Neural crest cell (in vitro differentiated cells): ENCODE measurements at regions not wholly inside any gene's neighbourhood (a gene's known extent, or its start where the extent isn't known, plus 50 kb on each side); places are given as distances from the start of the nearest gene placed in this dataset.

Source experiments
- DNase-seq: peaks from one replicate; pipeline ENCODE4 v3.0.0; 2021; ENCODE audit warnings: low read depth, mixed read lengths, low spot score
- H3K27ac Mint-ChIP-seq: one replicate; pipeline ENCODE4 v1.8.0; 2021; ENCODE audit warnings: mild to moderate bottlenecking, mixed read lengths; ENCODE audit not compliant: unreplicated experiment
- H3K27me3 Mint-ChIP-seq: 2 replicates; pipeline ENCODE4 v1.8.0; 2021; ENCODE audit warnings: low read depth, mild to moderate bottlenecking, mixed read lengths
- H3K36me3 Mint-ChIP-seq: 2 replicates; pipeline ENCODE4 v1.8.0; 2021; ENCODE audit warnings: low read depth, mild to moderate bottlenecking, mixed read lengths
- H3K4me1 Mint-ChIP-seq: 2 replicates; pipeline ENCODE4 v1.8.0; 2021; ENCODE audit warnings: mixed read lengths
- H3K4me3 Mint-ChIP-seq: one replicate; pipeline ENCODE4 v1.8.0; 2021; ENCODE audit warnings: mild to moderate bottlenecking, mixed read lengths
- H3K9me3 Mint-ChIP-seq: 2 replicates; pipeline ENCODE4 v1.8.0; 2021; ENCODE audit warnings: mixed read lengths
- TF ChIP-seq, protein P1 (sequence below): fragments of 200-600 bp; sonication (generic); conservative IDR thresholded peaks from 2 replicates; pipeline ENCODE4 v1.5.0; 2021; ENCODE audit warnings: antibody characterized with exemption, mild to moderate bottlenecking

DNA sequence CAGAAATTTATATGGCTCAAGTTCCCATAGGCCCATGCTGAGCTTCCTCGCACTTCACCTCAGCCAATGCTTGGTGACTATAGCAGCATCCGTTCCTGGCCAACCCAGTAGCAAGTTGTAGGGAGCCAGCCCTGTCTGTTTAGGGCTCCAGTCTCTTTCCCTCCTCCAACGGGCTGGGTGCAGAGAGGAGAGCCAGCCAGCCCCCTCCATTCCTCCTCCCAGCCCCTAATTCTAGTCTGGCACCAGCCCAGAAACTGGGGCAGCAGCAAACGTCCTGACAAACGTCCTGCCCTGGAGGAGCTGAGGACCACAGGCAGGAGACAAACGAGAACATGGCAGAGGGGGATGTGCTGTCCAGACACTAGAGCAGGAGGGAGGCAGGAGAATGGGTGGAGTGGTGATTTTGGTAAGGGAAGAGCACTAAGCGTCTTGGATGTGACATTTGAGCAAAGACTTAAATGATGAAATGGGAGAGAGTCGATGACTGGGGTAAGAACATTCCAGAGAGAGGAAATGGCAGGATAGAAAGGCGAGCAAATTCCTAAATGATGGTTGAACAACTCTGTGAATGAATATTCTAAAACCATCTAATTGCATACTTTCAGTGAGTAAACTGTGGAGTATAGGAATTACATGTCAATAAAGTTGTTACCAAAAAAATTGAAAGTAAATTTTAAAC is 222.5 kb upstream of the DAPK1 start:
- H3K9me3 Mint-ChIP-seq = peaks cover 5% of the 10 kb centered on the region
- TF ChIP-seq, protein P1, sequence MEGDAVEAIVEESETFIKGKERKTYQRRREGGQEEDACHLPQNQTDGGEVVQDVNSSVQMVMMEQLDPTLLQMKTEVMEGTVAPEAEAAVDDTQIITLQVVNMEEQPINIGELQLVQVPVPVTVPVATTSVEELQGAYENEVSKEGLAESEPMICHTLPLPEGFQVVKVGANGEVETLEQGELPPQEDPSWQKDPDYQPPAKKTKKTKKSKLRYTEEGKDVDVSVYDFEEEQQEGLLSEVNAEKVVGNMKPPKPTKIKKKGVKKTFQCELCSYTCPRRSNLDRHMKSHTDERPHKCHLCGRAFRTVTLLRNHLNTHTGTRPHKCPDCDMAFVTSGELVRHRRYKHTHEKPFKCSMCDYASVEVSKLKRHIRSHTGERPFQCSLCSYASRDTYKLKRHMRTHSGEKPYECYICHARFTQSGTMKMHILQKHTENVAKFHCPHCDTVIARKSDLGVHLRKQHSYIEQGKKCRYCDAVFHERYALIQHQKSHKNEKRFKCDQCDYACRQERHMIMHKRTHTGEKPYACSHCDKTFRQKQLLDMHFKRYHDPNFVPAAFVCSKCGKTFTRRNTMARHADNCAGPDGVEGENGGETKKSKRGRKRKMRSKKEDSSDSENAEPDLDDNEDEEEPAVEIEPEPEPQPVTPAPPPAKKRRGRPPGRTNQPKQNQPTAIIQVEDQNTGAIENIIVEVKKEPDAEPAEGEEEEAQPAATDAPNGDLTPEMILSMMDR = no peak
- H3K4me3 Mint-ChIP-seq = no peak overlapping the region
- no peak overlapping the region for H3K27ac Mint-ChIP-seq
- no peaks in the 10 kb centered on the region for H3K27me3 Mint-ChIP-seq
- H3K4me1 Mint-ChIP-seq = peaks cover 16% of the 10 kb centered on the region
- no peak for DNase-seq
- H3K36me3 Mint-ChIP-seq = no peaks in the 10 kb centered on the region

DNA sequence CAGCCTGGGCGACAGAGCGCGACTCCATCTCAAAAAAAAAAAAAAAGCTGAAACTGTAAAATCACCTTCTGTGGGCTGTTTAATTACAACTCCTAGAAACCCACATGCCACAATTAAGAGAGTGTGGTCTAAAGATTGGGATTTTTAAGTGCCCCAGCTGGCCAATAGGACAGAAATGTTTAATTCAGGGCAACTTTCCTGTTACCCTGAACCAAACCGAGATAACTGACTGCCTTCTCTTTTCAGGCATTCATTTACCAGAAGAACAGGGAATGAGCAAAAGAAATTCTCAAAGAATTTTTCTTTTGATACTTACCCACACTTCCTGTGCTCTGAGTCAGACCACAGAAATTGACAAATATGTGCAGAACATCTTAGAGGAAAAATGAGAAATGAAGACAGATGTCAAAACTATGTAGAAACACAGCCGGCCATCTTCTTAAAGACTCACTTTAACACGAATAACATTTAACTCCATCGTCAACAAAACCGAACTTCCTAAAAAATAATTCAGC is 221.3 kb upstream of the DAPK1 start:
- Mint-ChIP-seq H3K36me3 (no peaks in the 10 kb centered on the region), H3K9me3 (peaks cover 5% of the 10 kb centered on the region), H3K27ac (no peak overlapping the region), H3K27me3 (no peaks in the 10 kb centered on the region), H3K4me1 (peaks cover 4% of the 10 kb centered on the region), H3K4me3 (no peak overlapping the region)
- no peak for DNase-seq
- TF ChIP-seq, protein P1 = no peak

DNA sequence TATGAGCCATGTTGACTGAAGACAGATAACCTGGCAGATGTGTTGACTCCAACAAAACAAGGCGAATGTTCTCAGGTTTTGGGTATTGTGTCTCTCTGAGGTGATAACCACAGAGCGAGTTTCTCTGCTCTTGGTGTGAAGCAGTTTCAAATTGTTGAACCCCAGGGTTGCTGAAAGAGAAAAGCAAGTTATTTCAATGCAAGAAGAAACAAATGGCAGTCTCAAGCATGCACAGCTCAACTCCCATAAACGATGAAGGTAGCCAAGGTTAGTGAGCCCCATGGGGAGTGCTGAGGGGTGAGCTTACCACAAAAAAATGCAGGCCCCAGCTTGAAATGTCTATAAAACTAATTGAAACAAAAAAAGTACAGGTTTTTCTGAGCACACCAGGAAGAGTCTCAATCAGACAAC is 220.8 kb upstream of the DAPK1 start:
- H3K4me3 Mint-ChIP-seq = no peak overlapping the region
- TF ChIP-seq, protein P1 = no peak
- no peaks in the 10 kb centered on the region for H3K27me3 Mint-ChIP-seq
- no peaks in the 10 kb centered on the region for H3K36me3 Mint-ChIP-seq
- peaks cover 2% of the 10 kb centered on the region for H3K4me1 Mint-ChIP-seq
- H3K27ac Mint-ChIP-seq = no peak overlapping the region
- H3K9me3 Mint-ChIP-seq = peaks cover 5% of the 10 kb centered on the region
- no peak for DNase-seq

DNA sequence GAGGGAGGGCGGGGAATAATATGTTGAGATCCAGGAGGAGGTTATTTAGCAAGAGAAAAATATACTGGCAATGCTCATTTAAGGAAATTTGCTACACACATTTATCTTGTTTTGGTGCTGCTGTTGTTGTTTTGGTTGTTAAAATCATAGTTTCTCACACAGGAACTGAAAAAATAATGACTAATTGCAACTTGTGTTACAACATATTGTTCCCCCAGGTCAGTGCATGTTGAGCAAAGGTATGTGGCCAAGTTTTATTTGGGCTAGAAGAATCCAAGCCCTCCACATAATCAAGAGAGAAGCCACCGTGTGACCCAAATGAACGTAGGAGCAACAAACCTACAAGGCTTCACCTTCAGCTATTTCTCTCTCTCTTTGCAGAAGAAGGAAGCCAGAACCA is 220.3 kb upstream of the DAPK1 start:
- no peaks in the 10 kb centered on the region for H3K36me3 Mint-ChIP-seq
- peaks cover 5% of the 10 kb centered on the region for H3K9me3 Mint-ChIP-seq
- H3K27ac Mint-ChIP-seq = no peak overlapping the region
- TF ChIP-seq, protein P1 = no peak
- no peaks in the 10 kb centered on the region for H3K4me1 Mint-ChIP-seq
- no peak overlapping the region for H3K4me3 Mint-ChIP-seq
- DNase-seq = no peak
- no peaks in the 10 kb centered on the region for H3K27me3 Mint-ChIP-seq

DNA sequence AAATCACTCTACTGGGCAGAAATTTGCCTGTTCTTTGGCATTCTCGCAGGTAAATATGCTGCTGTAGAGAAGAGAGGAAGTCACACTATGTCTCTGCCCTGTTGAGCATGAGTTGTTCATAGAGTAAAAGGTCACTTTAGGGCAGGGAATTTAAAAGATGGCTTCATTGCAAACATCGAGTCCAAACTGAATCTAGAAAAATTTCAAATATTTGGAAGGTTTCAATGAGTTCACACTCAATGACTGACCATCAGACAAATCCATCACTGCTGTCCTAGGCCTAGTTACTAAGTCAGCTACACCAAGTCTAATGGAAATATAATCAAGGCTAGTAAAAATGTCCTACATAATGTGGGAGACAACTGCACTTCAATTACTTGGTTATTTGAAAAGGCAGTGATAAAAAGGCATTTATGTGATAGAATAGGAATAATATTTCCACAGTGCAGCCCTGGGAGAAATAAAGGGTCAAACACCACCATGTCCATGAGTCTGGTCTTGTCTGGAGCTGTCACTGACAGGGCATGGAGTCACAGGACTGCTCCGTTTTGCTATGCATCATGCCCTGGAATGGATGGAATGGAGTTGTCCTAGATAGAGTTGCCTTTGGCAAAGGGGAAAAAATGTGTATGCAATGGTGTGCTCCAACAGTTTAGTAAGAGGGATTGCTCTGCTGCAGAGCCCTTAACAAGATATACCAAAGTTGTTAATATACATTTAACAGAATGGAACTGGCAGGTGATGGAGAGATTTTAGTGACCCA is 218.5 kb upstream of the DAPK1 start:
- no peaks in the 10 kb centered on the region for H3K4me1 Mint-ChIP-seq
- TF ChIP-seq, protein P1 = no peak
- H3K9me3 Mint-ChIP-seq = peaks cover 5% of the 10 kb centered on the region
- H3K27me3 Mint-ChIP-seq = no peaks in the 10 kb centered on the region
- H3K27ac Mint-ChIP-seq = no peak overlapping the region
- H3K36me3 Mint-ChIP-seq = no peaks in the 10 kb centered on the region
- no peak for DNase-seq
- no peak overlapping the region for H3K4me3 Mint-ChIP-seq
